HepG2 (cell line): ENCODE measurements at regions not wholly inside any gene's neighbourhood (a gene's known extent, or its start where the extent isn't known, plus 50 kb on each side); places are given as distances from the start of the nearest gene placed in this dataset.

Source experiments
- ATAC-seq: fragments of 200-7000 bp; cut with Tn5 transposase; 3 replicates; pipeline ENCODE4 v1.9.1; 2020; ENCODE audit warnings: mild to moderate bottlenecking, moderate library complexity
- BruUV-seq: library from RNA; stranded (reverse); fragments of 400-500 nt; replicated peaks from 2 replicates; lab custom pipeline; 2021; lab: Mats Ljungman, UMichigan
- CTCF ChIA-PET: fragments of 300-600 bp; formaldehyde crosslinking; extraction: SDS; loops from one replicate; lab custom pipeline; 2021; ENCODE audit warnings: low total read pairs, inconsistent platforms, low intra/inter-chr PET ratio; lab: Yijun Ruan, JAX
- POLR2A ChIA-PET: fragments of 350-600 bp; sonication (Branson Sonifier 250); formaldehyde crosslinking; loops from one replicate; lab custom pipeline; 2020; ENCODE audit warnings: antibody characterized with exemption, inconsistent platforms; lab: Yijun Ruan, JAX
- DNase-seq: peaks from one replicate; pipeline ENCODE4 v3.0.0-alpha.2; 2015; ENCODE audit warnings: low spot score
- FAIRE-seq: peaks from 3 replicates; lab custom pipeline; 2011; peaks lifted over from hg19 to GRCh38; lab: Jason Lieb, UNC
- H2AFZ ChIP-seq: one replicate; pipeline ENCODE4 v1.6.1; 2011; ENCODE audit warnings: low read length, inconsistent platforms
- H3K27ac ChIP-seq: fragments of 300-600 bp; 3 replicates; pipeline ENCODE4 v1.8.0; 2011; ENCODE audit warnings: mixed run types, mild to moderate bottlenecking, mixed read lengths, low read length, inconsistent platforms; ENCODE audit not compliant: insufficient read depth; ENCODE audit errors: extremely low read length
- H3K27me3 ChIP-seq, 2 experiments: fragments of 200-600 bp in 1 of 2; 2 replicates in 1 of 2; 3 replicates in 1 of 2; pipeline versions ENCODE4 v1.6.0 to v1.8.0; 2011; ENCODE audit warnings: low read length in 2 of 2, mild to moderate bottlenecking in 2 of 2, moderate library complexity in 2 of 2, inconsistent platforms in 1 of 2; ENCODE audit not compliant: insufficient read depth in 2 of 2, control insufficient read depth in 1 of 2
- H3K36me3 ChIP-seq, 2 experiments: fragments of 200-600 bp in 1 of 2; replicated peaks in 1 of 2; 2 replicates in 1 of 2; 3 replicates in 1 of 2; pipeline versions ENCODE4 v1.5.1 to v1.8.0; 2011; ENCODE audit warnings: low read length in 2 of 2, inconsistent platforms in 1 of 2; ENCODE audit not compliant: insufficient read depth in 2 of 2, control insufficient read depth in 1 of 2
- H3K4me1 ChIP-seq: 2 replicates; pipeline ENCODE4 v1.5.1; 2012; ENCODE audit warnings: low read length, inconsistent platforms; ENCODE audit not compliant: insufficient read depth
- H3K4me2 ChIP-seq: 2 replicates; pipeline ENCODE4 v1.6.0; 2011; ENCODE audit warnings: low read depth, low read length, inconsistent platforms
- H3K4me3 ChIP-seq, 3 experiments: fragments of 200-600 bp in 1 of 3; sonication (generic), shearing (Covaris generic) in 1 of 3; replicated peaks in 1 of 3; 2 replicates each; pipeline ENCODE4 v1.5.1; 2011 to 2016; ENCODE audit warnings: low read length in 3 of 3, inconsistent platforms in 2 of 3, low read depth in 2 of 3, mild to moderate bottlenecking in 2 of 3, control low read depth in 1 of 3, mixed read lengths in 1 of 3; ENCODE audit not compliant: insufficient read depth in 1 of 3
- H3K79me2 ChIP-seq: one replicate; pipeline ENCODE4 v1.6.1; 2011; ENCODE audit warnings: low read length, inconsistent platforms; ENCODE audit not compliant: insufficient read depth
- H3K9ac ChIP-seq: 2 replicates; pipeline ENCODE4 v1.6.0; 2011; ENCODE audit warnings: mild to moderate bottlenecking, low read depth, low read length, inconsistent platforms; ENCODE audit not compliant: insufficient read depth
- H3K9me3 ChIP-seq: 2 replicates; pipeline ENCODE4 v1.5.1; 2012; ENCODE audit warnings: mild to moderate bottlenecking, low read length
- H4K20me1 ChIP-seq: 2 replicates; pipeline ENCODE4 v1.6.0; 2011; ENCODE audit warnings: inconsistent platforms, mild to moderate bottlenecking, low read length, moderate library complexity; ENCODE audit not compliant: insufficient read depth
- ATF7 ChIP-seq, 2 experiments: fragments of 450-650 bp in 1 of 2; sonication (generic) in 1 of 2; formaldehyde crosslinking in 1 of 2; IDR thresholded peaks; 2 replicates each; pipeline versions ENCODE4 v1.4.0 to v1.6.1; 2016 to 2020; ENCODE audit warnings: antibody characterized with exemption in 1 of 2, mild to moderate bottlenecking in 1 of 2, missing genetic modification reagents in 1 of 2
- CREB1 ChIP-seq, 2 experiments: fragments of 450-650 bp in 1 of 2; IDR thresholded peaks; 2 replicates each; pipeline ENCODE4 v1.6.1; 2016 to 2017; ENCODE audit warnings: control low read depth in 1 of 2, mild to moderate bottlenecking in 1 of 2, missing compliant biosample characterization in 1 of 2, missing genetic modification characterization in 1 of 2
- NFKBIZ ChIP-seq: IDR thresholded peaks from 2 replicates; pipeline ENCODE4 v1.6.1; 2018; ENCODE audit warnings: missing genetic modification reagents, missing compliant biosample characterization
- TARDBP ChIP-seq: sonication (generic); formaldehyde crosslinking; IDR thresholded peaks from 2 replicates; pipeline ENCODE4 v1.8.0; 2022; ENCODE audit warnings: mild to moderate bottlenecking, missing genetic modification reagents
- ZBTB42 ChIP-seq: sonication (generic); formaldehyde crosslinking; IDR thresholded peaks from 2 replicates; pipeline ENCODE4 v1.5.0; 2020; ENCODE audit warnings: mild to moderate bottlenecking, missing genetic modification reagents
- ZNF674 ChIP-seq: sonication (generic); formaldehyde crosslinking; IDR thresholded peaks from 2 replicates; pipeline ENCODE4 v1.5.0; 2020; ENCODE audit warnings: low read depth, mild to moderate bottlenecking, missing genetic modification reagents
- WGBS: methylation state at CpG from one replicate; pipeline ENCODE4 v1.1.6; 2017; ENCODE audit warnings: low lambda C conversion rate; 5-methylcytosine and 5-hydroxymethylcytosine counted together
- in situ Hi-C: cut with HindIII; loops from 2 replicates; pipeline ENCODE4 v1.10.0; 2017; ENCODE audit warnings: low pct_unique_long_range_greater_than_20kb; ENCODE audit not compliant: extremely low pct_ligation_motif_present
- intact Hi-C: fragments of 100-400 bp; cut with micrococcal nuclease; formaldehyde crosslinking; loops from one replicate; pipeline ENCODE4 v1.10.0; 2022; ENCODE audit not compliant: unreplicated experiment
- TF ChIP-seq, protein P1 (sequence below): sonication (generic); formaldehyde crosslinking; IDR thresholded peaks from 2 replicates; pipeline ENCODE4 v1.4.0; 2020; ENCODE audit warnings: mild to moderate bottlenecking, missing genetic modification reagents
- TF ChIP-seq, protein P2 (sequence below): sonication (generic); formaldehyde crosslinking; IDR thresholded peaks from 2 replicates; pipeline ENCODE4 v1.5.0; 2020; ENCODE audit warnings: mild to moderate bottlenecking, missing genetic modification reagents

DNA sequence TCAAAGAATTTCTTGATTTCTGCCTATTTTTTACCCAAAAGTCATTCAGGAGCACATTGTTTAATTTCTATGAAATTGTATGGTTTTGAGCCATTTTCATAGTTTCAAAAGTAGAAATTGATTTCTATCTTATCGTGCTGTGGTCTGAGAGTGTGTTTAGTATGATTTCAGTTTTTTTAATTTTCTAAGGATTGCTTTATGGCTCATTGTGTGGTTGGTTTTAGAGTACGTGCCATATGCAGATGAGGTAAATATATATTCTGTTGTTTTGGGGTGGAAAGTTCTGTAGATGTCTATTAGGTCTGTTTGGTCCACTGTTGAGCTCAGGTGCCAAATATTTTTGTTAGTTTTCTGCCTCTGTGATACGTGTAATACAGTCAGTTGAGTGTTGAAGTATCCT is 487.1 kb upstream of the CBLB start:
- H3K79me2 ChIP-seq: no peaks in the 10 kb centered on the region
- no peak for DNase-seq

DNA sequence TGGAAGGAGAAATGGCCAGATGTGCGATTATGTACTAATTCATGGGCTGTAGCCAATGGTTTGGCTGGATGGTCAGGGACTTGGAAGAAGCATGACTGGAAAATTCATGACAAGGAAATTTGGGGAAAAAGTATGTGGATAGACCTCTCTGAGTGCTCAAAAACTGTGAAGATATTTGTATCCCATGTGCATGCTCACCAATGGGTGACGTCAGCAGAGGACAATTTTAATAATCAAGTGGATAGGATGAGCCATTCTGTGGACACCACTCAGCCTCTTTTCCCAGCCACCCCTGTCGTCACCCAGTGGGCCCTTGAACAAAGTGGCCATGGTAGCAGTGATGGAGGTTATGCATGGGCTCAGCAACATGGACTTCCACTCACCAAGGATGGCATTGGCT is 490.9 kb upstream of the CBLB start:
- no peaks in the 10 kb centered on the region; a peak in 1 of 5 replicates for H3K27me3 ChIP-seq
- H3K36me3 ChIP-seq: no peaks in the 10 kb centered on the region
- no peak overlapping the region for H3K4me2 ChIP-seq
- BruUV-seq: no TSS peak
- H3K4me3 ChIP-seq: no peak overlapping the region
- intact Hi-C loops: no loop called here
- WGBS: 0% methylated on average over 3 of the region's 3 CpGs
- no peak for ATAC-seq
- no peak overlapping the region for H2AFZ ChIP-seq
- CTCF ChIA-PET: no interaction called here
- H3K79me2 ChIP-seq: no peaks in the 10 kb centered on the region
- POLR2A ChIA-PET: no interaction called here
- no peak for DNase-seq
- H3K9me3 ChIP-seq: peaks cover 4% of the 10 kb centered on the region; the same call in 1 of the 2 replicates
- no peak overlapping the region for H3K27ac ChIP-seq
- no peak overlapping the region for H3K9ac ChIP-seq
- no peaks in the 10 kb centered on the region for H4K20me1 ChIP-seq
- in situ Hi-C loops: no loop called here
- no peaks in the 10 kb centered on the region for H3K4me1 ChIP-seq
- no peak for FAIRE-seq
- no peak for TF ChIP-seq TARDBP
- TF ChIP-seq, protein P1, sequence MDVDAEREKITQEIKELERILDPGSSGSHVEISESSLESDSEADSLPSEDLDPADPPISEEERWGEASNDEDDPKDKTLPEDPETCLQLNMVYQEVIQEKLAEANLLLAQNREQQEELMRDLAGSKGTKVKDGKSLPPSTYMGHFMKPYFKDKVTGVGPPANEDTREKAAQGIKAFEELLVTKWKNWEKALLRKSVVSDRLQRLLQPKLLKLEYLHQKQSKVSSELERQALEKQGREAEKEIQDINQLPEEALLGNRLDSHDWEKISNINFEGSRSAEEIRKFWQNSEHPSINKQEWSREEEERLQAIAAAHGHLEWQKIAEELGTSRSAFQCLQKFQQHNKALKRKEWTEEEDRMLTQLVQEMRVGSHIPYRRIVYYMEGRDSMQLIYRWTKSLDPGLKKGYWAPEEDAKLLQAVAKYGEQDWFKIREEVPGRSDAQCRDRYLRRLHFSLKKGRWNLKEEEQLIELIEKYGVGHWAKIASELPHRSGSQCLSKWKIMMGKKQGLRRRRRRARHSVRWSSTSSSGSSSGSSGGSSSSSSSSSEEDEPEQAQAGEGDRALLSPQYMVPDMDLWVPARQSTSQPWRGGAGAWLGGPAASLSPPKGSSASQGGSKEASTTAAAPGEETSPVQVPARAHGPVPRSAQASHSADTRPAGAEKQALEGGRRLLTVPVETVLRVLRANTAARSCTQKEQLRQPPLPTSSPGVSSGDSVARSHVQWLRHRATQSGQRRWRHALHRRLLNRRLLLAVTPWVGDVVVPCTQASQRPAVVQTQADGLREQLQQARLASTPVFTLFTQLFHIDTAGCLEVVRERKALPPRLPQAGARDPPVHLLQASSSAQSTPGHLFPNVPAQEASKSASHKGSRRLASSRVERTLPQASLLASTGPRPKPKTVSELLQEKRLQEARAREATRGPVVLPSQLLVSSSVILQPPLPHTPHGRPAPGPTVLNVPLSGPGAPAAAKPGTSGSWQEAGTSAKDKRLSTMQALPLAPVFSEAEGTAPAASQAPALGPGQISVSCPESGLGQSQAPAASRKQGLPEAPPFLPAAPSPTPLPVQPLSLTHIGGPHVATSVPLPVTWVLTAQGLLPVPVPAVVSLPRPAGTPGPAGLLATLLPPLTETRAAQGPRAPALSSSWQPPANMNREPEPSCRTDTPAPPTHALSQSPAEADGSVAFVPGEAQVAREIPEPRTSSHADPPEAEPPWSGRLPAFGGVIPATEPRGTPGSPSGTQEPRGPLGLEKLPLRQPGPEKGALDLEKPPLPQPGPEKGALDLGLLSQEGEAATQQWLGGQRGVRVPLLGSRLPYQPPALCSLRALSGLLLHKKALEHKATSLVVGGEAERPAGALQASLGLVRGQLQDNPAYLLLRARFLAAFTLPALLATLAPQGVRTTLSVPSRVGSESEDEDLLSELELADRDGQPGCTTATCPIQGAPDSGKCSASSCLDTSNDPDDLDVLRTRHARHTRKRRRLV (CRISPR knock-in tag): no peak
- TF ChIP-seq CREB1 (IDR thresholded peaks at IDR 0.05): peak; percentile 89
- no peak for TF ChIP-seq CREB1 (CRISPR knock-in tag; IDR thresholded peaks at IDR 0.05)
- TF ChIP-seq NFKBIZ: no peak
- no peak for TF ChIP-seq ZBTB42 (CRISPR knock-in tag)
- TF ChIP-seq, protein P2, sequence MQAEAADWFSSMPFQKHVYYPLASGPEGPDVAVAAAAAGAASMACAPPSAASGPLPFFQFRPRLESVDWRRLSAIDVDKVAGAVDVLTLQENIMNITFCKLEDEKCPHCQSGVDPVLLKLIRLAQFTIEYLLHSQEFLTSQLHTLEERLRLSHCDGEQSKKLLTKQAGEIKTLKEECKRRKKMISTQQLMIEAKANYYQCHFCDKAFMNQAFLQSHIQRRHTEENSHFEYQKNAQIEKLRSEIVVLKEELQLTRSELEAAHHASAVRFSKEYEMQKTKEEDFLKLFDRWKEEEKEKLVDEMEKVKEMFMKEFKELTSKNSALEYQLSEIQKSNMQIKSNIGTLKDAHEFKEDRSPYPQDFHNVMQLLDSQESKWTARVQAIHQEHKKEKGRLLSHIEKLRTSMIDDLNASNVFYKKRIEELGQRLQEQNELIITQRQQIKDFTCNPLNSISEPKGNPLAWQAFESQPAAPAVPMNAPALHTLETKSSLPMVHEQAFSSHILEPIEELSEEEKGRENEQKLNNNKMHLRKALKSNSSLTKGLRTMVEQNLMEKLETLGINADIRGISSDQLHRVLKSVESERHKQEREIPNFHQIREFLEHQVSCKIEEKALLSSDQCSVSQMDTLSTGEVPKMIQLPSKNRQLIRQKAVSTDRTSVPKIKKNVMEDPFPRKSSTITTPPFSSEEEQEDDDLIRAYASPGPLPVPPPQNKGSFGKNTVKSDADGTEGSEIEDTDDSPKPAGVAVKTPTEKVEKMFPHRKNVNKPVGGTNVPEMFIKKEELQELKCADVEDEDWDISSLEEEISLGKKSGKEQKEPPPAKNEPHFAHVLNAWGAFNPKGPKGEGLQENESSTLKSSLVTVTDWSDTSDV (CRISPR knock-in tag): no peak
- TF ChIP-seq ATF7 (IDR thresholded peaks at IDR 0.05): peak; percentile 56
- TF ChIP-seq ATF7 (CRISPR knock-in tag; IDR thresholded peaks at IDR 0.05): no peak

More for the DNA sequence above, 487.1 kb upstream of the CBLB start:
- CTCF ChIA-PET: no interaction called here
- WGBS: 1% methylated on average over 3 of the region's 3 CpGs
- H4K20me1 ChIP-seq: no peaks in the 10 kb centered on the region
- ATAC-seq: no peak
- BruUV-seq: no TSS peak
- in situ Hi-C loops: no loop called here
- FAIRE-seq: no peak
- H3K36me3 ChIP-seq: no peaks in the 10 kb centered on the region
- no peak overlapping the region for H2AFZ ChIP-seq
- H3K27ac ChIP-seq: no peak overlapping the region
- no peak overlapping the region for H3K4me3 ChIP-seq
- intact Hi-C loops: no loop called here
- POLR2A ChIA-PET: no interaction called here
- H3K4me1 ChIP-seq: no peaks in the 10 kb centered on the region
- no peak overlapping the region for H3K9ac ChIP-seq
- no peak overlapping the region for H3K4me2 ChIP-seq
- TF ChIP-seq ZNF674: no peak
- H3K27me3 ChIP-seq: no peaks in the 10 kb centered on the region; a peak in 1 of 5 replicates
- peaks cover 4% of the 10 kb centered on the region; the same call in 1 of the 2 replicates for H3K9me3 ChIP-seq
